HG03354 (cell line): ENCODE measurements at regions not wholly inside any gene's neighbourhood (a gene's known extent, or its start where the extent isn't known, plus 50 kb on each side); places are given as distances from the start of the nearest gene placed in this dataset.
A peak's percentile ranks its signal among the peaks of the same experiment; 100 is the strongest.
"Not testable (repeated sequence)": the region's sequence is repeated elsewhere in the genome, so short reads cannot be mapped to it uniquely, and the experiment has no call there.

Experiments
- ATAC-seq: cut with Tn5 transposase; IDR thresholded peaks from one replicate; pipeline ENCODE4 v1.9.1; 2021; ENCODE audit warnings: mild to moderate bottlenecking; ENCODE audit not compliant: unreplicated experiment, poor library complexity, severe bottlenecking

DNA sequence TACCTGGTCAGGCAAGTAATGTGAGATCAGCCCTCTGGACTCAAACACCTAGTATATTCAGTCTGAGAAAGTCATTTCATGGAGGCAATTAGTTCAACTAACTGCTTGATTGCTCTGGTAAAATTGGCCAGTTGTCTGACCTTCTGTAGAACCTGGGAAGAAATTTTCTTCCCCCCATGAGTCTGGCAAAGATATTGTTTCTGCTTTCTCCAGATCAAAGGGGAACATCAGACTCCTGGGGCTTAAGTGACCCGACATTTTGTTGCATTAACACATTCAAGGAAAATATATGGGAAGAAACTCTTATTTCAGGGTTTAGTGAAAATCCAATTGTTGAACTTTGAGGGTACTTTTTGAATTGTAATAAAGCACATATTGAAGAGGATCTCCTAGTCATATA is 375.1 kb downstream of the SUCLG1 start:
- no peak for ATAC-seq

DNA sequence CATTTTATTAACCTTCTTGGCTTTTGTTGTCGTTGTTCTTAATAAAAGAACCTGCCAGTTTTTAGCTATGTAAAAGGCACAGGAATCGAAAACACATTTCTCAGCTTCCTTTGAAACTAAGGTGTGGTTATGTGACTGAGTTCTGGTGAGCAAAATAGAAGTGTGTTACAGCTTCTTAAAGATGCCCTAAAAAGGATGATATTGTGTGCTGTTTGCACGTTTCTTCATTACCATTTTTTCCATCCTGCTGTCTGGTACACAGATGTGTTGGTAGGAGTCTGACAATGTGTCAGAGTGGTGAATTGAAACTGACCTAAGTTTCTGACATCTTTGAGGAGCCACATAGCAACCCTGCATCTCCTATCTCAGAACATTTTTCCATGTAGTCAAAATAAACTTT is 380.6 kb downstream of the SUCLG1 start:
- ATAC-seq, result no peak

DNA sequence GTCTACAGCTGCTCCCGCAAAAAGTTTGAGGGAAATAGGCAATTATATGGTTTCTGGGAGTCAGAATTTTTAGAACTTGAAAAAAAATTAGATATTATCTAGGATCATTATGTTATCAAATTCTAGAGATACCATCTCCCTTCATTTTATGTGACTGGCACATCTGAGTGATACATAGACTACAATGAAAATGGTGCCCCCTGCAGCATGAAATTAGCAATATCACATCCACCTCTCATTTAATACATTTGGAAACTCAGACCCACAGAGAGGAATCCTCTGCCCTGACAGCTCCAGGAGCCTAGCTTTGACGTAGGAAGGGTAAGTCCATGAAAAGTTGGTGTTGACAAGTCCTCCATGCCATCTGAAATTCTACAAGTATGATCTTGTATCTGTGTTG is 381.6 kb downstream of the SUCLG1 start:
- peak; percentile 52 for ATAC-seq

DNA sequence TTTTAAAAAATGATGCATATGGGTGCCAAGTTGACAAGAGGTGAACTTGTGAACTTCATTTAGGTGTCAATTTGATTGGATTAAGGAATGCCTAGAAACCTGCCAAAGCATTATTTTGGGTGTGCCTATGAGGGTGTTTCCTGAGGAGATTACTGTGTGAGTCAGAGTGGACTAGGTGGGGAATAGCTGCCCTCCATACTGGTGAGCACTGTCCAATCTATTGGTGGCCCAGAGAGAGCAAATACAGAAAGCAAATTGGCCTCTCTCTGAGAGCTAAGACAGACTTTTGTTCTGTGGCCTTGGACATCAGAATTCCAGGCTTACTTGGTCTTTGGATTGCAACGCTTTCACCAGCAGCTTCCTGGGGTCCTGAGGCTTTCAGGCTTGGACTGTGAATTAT is 388.0 kb downstream of the SUCLG1 start:
- no peak for ATAC-seq

DNA sequence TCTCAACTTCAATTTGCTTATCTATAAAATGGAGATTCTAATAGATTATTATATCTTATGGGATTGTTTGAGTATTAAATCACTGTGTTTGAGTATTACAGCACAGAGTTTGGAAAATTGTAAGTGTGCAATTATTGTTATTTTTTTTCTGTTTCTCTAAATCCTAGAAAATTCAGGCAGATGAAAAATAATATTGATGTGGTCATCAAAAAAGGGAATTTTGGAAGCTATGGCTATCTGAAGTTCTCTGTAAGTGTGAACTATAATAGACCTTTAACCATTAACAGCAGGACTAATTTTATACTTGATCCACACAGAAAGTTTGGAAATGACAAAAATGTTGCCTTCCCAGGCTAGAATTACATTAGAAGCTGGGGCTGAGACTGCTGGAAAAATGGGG is 393.2 kb downstream of the SUCLG1 start:
- ATAC-seq, result no peak

DNA sequence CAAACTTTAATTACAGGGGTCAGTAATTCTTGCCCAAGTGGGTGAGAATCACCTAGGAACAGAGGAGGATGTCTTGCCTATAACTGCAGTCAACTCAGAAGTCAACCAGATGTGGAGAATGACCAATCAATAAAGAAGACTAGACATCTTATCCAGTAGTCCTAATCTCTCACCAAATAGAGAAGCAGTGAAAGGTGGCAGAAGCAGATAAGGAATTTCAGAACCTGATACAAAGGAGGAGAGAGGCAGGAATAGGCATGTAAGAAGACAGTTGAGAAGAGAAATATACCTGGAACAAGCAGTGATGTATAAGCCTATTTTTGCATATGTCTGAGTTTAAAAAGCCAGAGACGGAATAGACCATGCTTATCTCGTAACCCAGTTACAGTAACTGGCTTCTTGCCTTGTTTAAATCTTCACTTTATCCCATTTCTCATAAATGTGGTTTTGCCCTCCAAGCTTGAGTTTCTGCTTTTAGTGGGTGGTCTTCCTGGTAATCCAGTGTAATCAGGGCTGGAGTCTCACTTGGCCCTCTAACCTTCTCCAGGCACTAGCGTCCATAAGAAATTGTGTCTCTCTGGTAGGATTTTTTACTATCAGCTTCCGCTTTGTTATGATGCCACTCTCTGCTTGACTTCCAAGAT is 401.0 kb downstream of the SUCLG1 start:
- ATAC-seq, result no peak

DNA sequence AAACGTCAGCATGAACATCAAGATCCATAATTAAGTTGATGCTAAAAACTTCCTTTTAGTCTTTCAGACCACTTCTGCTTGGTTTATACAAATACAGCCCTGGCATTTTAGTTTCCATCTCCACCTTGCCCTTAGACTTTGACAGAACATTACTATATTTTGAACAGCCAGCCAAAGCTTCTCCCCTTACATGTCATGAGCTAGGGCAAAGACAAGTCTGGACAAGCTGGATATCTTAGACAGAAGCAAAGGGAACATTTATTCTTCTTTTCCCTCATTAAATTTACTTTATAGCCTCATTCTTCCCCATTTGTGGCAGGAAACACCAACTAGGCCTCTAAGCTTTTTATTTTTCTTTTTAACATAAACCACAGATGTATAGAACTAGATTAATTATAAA is 403.3 kb downstream of the SUCLG1 start:
- ATAC-seq, result no peak

DNA sequence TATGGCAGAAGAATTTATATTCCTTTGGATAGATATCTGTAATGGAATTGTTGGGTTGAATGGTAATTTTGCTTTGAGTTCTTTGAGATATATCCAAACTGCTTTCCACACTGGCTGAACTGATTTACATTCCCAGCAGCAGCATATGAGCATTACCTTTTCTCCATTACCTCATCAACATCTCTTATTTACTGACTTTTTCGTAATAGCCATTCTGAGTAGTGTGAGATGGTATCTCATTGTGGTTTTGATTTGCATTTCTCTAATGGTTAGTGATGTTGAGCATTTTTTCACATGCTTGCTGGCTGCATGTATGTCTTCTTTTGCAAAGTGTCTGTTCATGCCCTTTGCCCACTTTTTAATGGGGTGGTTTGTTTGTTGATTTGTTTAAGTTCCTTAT is 404.5 kb downstream of the SUCLG1 start:
- not testable (repeated sequence) for ATAC-seq

DNA sequence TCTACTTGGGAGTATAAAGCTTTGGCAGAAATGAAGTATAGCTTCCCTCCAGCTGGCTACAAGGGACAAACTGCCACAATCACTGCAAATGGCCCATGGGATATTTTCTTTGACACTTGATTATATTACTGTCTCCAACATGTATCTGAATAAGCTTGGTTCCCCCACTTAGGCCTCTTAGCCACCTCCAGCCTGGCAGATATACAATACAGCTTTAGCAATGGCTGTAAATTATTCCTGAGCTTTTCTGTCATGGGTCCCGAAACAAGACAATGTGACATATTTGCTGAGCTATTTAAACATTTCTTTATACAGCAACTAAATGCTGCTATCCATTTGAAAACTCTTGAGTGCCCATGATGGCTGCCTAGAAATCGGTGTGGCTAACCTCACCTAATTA is 406.2 kb downstream of the SUCLG1 start:
- no peak for ATAC-seq

DNA sequence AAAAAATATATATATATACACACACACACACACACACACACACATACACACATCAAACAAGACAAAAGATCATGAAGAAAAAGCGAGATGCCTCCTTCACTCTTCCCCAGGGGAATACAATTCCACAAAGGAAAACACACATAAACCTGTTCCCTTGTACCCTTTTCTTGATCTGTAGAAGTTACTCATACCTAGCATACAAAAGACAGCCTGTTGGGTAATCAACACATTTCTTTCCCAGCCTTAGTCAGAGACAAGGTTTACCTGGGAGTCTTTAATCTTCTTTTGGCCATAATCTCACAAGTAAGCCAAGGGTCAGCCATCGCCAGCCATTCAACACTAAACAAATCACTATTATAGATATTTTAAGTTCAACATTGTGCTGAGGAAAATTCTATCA is 407.0 kb downstream of the SUCLG1 start:
- ATAC-seq, result no peak

DNA sequence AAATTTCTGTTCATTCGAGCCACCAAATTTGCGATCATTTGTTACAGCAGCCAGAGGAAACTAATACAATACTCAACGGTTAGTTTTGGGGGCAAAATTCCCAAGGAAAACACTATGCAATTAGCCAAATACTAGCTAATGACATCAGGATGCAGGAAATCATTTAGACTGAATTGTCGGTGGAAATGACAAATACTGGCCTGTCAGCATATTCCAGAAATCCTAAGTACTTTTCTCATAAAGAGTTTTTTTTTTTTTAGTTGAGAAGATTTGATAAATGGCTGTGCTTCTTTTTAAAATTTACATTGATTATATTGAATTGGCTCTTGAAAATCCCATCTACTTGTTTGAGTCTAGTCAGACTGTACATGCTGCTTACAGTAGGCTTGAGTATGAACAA is 410.1 kb downstream of the SUCLG1 start:
- no peak for ATAC-seq

DNA sequence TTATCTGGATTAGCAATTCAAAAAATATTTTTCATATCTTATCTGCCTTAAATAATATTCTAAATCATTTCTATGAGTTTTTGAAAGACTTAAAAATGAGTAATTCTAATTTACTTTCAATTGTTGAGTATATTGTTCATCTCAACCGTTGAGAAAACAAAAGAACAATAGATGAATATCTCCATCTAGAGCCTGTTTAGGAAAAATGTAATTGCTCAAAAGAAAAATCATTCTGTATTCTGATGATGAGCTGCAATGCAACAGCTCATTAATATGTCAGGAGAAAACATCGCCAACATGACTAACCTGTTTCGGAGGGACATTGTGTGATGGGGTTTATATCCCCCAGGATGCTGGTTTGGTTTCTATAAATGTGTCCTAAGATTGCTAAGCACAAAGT is 417.6 kb downstream of the SUCLG1 start:
- no peak for ATAC-seq

DNA sequence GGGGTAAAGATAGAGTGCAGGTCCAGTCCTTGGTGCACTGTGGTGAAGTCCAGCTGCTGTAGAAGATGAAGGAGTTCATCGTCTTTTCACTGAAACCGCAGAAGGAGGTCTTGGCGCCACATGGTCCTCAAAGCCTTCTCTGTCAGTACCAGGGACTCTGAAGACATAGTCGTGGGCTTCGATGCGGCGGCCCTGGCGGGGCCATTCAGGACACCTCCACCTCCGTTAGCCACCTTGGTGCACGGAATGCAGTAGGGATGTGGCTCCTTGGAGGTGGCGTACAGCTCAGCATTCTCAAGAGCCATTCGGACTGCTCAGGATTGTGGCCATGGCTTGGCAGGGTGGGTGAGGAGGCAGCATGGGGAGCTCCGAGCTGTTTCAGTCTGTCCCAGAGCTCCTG is 418.8 kb downstream of the SUCLG1 start:
- ATAC-seq, result no peak

DNA sequence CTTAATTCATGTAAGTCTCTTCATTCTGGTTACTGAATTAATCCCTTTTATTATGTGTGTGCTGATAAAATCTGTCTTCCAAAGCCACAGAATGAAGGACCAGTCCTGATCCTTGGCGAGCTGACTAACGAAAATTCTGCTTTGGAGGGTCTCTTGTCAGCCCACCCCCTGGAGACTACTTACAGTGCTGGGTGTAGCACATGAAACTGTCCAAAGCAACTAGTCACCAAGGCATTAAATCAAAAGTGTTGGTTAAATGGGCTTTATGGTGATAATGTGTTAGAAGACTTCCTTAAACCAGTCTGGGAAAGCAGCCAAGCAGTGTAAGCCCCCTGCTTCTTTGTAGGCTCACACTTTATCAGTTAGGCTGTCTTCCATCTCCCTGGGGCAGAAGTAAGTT is 420.2 kb downstream of the SUCLG1 start:
- no peak for ATAC-seq

DNA sequence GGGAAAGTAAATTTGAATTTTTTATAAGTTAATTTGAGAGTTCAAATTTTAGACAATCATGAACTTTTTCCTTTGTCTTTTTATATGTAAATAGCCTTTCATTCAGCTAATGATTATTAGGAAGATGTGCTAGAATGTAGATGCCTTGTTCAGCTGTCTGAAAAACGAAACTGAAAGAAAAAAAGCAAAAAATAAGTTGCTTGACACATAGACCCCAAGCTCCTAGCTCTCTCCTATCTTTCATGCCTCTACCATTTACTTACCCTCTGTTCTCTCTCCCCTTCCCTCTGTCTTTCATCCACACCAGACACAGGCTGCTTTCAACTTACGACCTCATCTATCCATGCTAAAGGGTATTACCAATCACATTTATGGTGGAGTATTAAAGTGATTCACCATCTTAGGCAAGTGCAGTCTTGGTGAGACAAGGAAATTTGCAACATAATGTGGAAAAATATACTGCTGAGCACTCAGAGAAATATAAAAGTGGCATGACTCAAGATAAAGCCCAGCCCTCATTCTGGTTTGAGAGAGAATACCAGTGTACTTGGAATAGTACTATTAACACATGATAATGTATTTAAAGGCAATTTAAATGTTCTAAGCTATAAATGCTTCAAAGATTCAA is 425.6 kb downstream of the SUCLG1 start:
- ATAC-seq, result peak; percentile 55

DNA sequence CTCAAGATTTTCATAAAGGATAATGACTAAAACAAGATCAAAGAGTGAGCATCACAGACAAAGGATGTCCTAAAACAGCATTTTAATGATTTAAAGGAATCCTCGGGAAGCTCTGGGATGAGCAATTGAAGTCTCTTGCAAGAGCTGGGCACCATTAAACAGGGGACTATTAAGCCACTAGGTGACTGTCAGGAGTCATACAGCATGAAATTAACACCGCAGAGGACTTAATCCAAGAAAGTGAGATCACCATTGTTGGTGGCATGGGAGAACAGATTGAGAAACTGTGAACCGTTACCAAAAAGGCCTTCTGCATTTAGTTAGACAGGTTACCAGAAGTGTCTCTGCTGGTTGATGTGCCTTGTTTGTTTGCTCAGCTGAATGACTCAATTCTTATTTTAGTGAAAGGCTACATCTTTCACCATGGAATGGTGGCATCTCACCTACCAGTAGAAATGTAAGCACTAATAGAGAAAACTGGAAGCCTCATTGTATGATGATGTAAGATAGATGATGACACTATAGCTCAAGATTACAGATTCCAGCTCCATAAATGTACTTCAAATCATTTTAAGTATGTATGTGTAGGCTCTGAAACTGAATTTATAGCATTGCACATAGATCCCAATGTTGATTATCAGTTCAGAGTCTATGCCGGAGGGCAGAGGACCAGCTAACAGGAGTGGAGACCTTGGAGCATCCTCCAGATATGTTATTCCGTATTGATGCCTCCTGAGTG is 427.6 kb downstream of the SUCLG1 start:
- ATAC-seq, result no peak

DNA sequence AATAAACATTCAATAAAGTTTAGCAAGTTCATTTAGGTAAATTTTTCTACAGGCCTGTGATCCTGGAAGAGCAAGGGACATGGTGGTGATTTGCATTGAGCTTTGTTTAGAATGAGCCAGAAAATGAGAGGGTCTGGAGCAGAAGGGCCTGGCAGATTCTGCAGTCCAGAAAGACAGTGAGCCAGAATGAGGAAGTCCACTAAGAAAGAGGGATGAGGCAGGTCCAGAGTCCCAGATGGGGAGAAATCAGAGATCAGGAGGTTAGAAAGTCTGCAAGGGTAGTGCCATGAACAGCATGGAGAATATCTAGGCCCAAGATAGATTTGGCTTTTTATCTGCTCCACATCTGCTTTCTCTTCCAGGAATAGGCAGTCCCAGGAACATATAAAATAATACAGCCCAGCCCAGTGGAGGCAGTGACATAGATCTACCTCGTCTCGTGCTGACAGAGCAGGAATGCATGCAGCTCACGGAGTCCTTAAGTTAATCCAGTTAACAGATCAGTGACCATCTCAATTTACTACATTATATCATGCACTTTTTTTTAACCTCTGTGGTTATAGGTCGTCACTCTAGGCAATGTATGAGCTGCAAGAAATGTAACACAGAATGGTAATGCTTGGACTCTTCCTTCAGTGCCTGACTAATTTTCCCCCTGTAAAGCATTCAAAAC is 429.0 kb downstream of the SUCLG1 start:
- no peak for ATAC-seq

DNA sequence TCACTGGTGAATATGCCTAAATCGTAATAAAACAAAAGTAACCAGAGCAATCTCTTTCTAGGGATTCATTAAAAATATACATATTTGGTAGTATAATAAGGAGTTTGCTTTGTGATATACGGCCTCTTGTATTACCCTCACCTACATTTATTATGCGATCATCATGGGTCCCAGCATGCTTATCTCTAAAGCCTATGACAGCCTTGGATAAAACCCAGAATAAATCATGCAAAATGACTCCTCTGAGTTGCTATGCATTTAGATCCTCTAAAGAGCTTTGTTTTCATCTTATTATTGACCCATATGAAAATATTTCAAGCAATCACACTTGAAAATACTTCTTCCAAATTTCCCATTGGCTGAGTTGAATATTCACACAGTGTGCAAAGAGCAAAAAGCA is 432.3 kb downstream of the SUCLG1 start:
- no peak for ATAC-seq

DNA sequence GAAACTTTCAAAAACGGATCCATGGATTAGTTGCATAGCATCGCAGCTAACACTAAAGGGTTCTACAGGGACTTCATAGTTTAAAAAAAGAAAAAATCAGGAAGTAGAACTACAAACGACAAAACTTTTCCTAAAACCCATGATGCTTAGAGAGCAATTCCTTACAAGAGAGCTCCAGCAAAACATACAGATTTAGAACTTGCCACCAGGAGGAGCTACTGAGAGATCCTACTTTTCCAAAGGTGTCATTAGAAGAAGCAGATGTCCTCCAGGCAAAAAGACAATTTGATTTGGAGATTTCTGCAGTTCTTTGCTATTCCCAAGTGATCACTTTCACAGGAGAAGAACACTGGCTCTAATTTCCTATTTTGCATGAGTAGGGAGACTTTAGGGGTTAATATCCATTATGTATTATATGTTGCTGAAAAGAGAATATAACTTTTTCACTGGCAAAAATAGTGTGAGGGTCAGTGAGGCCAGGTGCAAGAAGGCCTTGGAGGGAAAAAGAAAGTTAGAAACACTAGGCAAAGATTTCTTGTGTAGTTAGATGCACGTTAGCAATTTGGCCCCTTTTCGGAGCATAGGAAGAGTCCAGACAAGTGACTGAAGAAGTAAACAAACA is 436.2 kb downstream of the SUCLG1 start:
- ATAC-seq, result no peak

DNA sequence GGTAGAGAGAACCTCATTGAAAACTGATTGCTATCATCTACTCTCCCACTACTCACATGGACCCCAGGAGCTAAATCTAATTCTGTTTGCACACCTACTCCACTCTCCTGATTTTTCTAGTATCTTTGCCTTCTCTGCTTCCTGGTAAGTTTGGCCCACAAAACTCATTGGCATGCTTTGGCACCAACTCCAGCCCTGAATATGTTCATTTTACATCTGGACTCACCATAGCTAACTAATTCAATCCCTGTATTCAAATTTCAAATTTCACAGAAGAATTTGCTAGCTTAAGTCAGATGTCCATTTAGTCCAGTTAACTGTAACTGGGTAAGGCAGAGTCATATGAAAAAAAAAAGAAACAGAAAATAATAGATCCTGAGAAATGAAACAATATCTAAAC is 442.1 kb downstream of the SUCLG1 start:
- ATAC-seq, result no peak
